ENCODE measurements at regions not wholly inside any gene's neighbourhood (a gene's known extent, or its start where the extent isn't known, plus 50 kb on each side); places are given as distances from the start of the nearest gene placed in this dataset.

GRCh38 chr3:124243177-124243859 lies 251.4 kb upstream of the ROPN1 start:
- H3K9ac ChIP-seq (ENCODE audit: insufficient read length, low read depth) = no peak overlapping the region
- H3K4me3 ChIP-seq (ENCODE audit: insufficient read length, low read depth) = no peak overlapping the region
- H3K27me3 ChIP-seq (ENCODE audit: insufficient read depth, insufficient read length) = no peaks in the 10 kb centered on the region
- DNase-seq (ENCODE audit: low read depth, low spot score) = no peak
- no peak for TF ChIP-seq YY1 (IDR thresholded peaks at IDR 0.05; ENCODE audit: insufficient read depth, insufficient read length)
- no peak for TF ChIP-seq SUZ12 (IDR thresholded peaks at IDR 0.05; ENCODE audit: extremely low read depth, insufficient read depth, insufficient read length)
- no peak for TF ChIP-seq ZNF274 (IDR thresholded peaks at IDR 0.05; ENCODE audit: low read depth, low read length)
- H3K9me3 ChIP-seq (ENCODE audit: insufficient read depth, low read length) = no peaks in the 10 kb centered on the region
- H3K4me1 ChIP-seq (ENCODE audit: insufficient read depth, insufficient read length) = no peaks in the 10 kb centered on the region
- H3K36me3 ChIP-seq (ENCODE audit: insufficient read depth, insufficient read length, low read length) = no peaks in the 10 kb centered on the region

- H3K4me1 ChIP-seq (ENCODE audit: insufficient read depth, insufficient read length) = no peaks in the 10 kb centered on the region
- H3K9ac ChIP-seq (ENCODE audit: insufficient read length, low read depth) = no peak overlapping the region
- DNase-seq (ENCODE audit: low read depth, low spot score) = no peak
- TF ChIP-seq YY1 (IDR thresholded peaks at IDR 0.05; ENCODE audit: insufficient read depth, insufficient read length) = no peak
- H3K36me3 ChIP-seq (ENCODE audit: insufficient read depth, insufficient read length, low read length) = no peaks in the 10 kb centered on the region
- no peaks in the 10 kb centered on the region; the same call in 1 of the 2 replicates for H3K9me3 ChIP-seq (ENCODE audit: insufficient read depth, low read length)
- no peak overlapping the region for H3K4me3 ChIP-seq (ENCODE audit: insufficient read length, low read depth)
- no peaks in the 10 kb centered on the region for H3K27me3 ChIP-seq (ENCODE audit: insufficient read depth, insufficient read length)
Measured at GRCh38 chr3:124246376-124246775, 254.5 kb upstream of the ROPN1 start.

- H3K9me3 ChIP-seq (ENCODE audit: insufficient read depth, low read length) = no peaks in the 10 kb centered on the region; the same call in 1 of the 2 replicates
- H3K4me3 ChIP-seq (ENCODE audit: insufficient read length, low read depth) = no peak overlapping the region
- H3K27me3 ChIP-seq (ENCODE audit: insufficient read depth, insufficient read length) = no peaks in the 10 kb centered on the region
- TF ChIP-seq YY1 (IDR thresholded peaks at IDR 0.05; ENCODE audit: insufficient read depth, insufficient read length) (no peak), SUZ12 (IDR thresholded peaks at IDR 0.05; ENCODE audit: extremely low read depth, insufficient read depth, insufficient read length) (no peak), ZNF274 (IDR thresholded peaks at IDR 0.05; ENCODE audit: low read depth, low read length) (no peak)
- DNase-seq (ENCODE audit: low read depth, low spot score) = no peak
- no peaks in the 10 kb centered on the region for H3K36me3 ChIP-seq (ENCODE audit: insufficient read depth, insufficient read length, low read length)
- no peaks in the 10 kb centered on the region for H3K4me1 ChIP-seq (ENCODE audit: insufficient read depth, insufficient read length)
- no peak overlapping the region for H3K9ac ChIP-seq (ENCODE audit: insufficient read length, low read depth)
Measured at GRCh38 chr3:124246949-124247348, 255.0 kb upstream of the ROPN1 start.

GRCh38 chr3:124248471-124249028 lies 256.6 kb upstream of the ROPN1 start:
- Histone ChIP-seq H3K4me3 (ENCODE audit: insufficient read length, low read depth) (no peak overlapping the region), H3K9ac (ENCODE audit: insufficient read length, low read depth) (no peak overlapping the region), H3K27me3 (ENCODE audit: insufficient read depth, insufficient read length) (no peaks in the 10 kb centered on the region), H3K36me3 (ENCODE audit: insufficient read depth, insufficient read length, low read length) (no peaks in the 10 kb centered on the region), H3K9me3 (ENCODE audit: insufficient read depth, low read length) (no peaks in the 10 kb centered on the region; the same call in 1 of the 2 replicates), H3K4me1 (ENCODE audit: insufficient read depth, insufficient read length) (no peaks in the 10 kb centered on the region)
- DNase-seq (ENCODE audit: low read depth, low spot score) = no peak
- TF ChIP-seq YY1 (IDR thresholded peaks at IDR 0.05; ENCODE audit: insufficient read depth, insufficient read length) (no peak), SUZ12 (IDR thresholded peaks at IDR 0.05; ENCODE audit: extremely low read depth, insufficient read depth, insufficient read length) (no peak), ZNF274 (IDR thresholded peaks at IDR 0.05; ENCODE audit: low read depth, low read length) (no peak)

GRCh38 chr3:124249038-124249437 lies 257.1 kb upstream of the ROPN1 start:
- Histone ChIP-seq H3K27me3 (ENCODE audit: insufficient read depth, insufficient read length) (no peaks in the 10 kb centered on the region), H3K9ac (ENCODE audit: insufficient read length, low read depth) (no peak overlapping the region), H3K4me3 (ENCODE audit: insufficient read length, low read depth) (no peak overlapping the region), H3K36me3 (ENCODE audit: insufficient read depth, insufficient read length, low read length) (no peaks in the 10 kb centered on the region), H3K4me1 (ENCODE audit: insufficient read depth, insufficient read length) (no peaks in the 10 kb centered on the region), H3K9me3 (ENCODE audit: insufficient read depth, low read length) (no peaks in the 10 kb centered on the region; the same call in 1 of the 2 replicates)
- no peak for TF ChIP-seq YY1 (IDR thresholded peaks at IDR 0.05; ENCODE audit: insufficient read depth, insufficient read length)
- no peak for TF ChIP-seq SUZ12 (IDR thresholded peaks at IDR 0.05; ENCODE audit: extremely low read depth, insufficient read depth, insufficient read length)
- TF ChIP-seq ZNF274 (IDR thresholded peaks at IDR 0.05; ENCODE audit: low read depth, low read length) = no peak
- DNase-seq (ENCODE audit: low read depth, low spot score) = no peak

- no peaks in the 10 kb centered on the region for H3K36me3 ChIP-seq (ENCODE audit: insufficient read depth, insufficient read length, low read length)
- H3K9me3 ChIP-seq (ENCODE audit: insufficient read depth, low read length) = no peaks in the 10 kb centered on the region; the same call in 1 of the 2 replicates
- no peaks in the 10 kb centered on the region for H3K27me3 ChIP-seq (ENCODE audit: insufficient read depth, insufficient read length)
- DNase-seq (ENCODE audit: low read depth, low spot score) = no peak
- H3K9ac ChIP-seq (ENCODE audit: insufficient read length, low read depth) = no peak overlapping the region
- TF ChIP-seq SUZ12 (IDR thresholded peaks at IDR 0.05; ENCODE audit: extremely low read depth, insufficient read depth, insufficient read length) = no peak
- no peak for TF ChIP-seq ZNF274 (IDR thresholded peaks at IDR 0.05; ENCODE audit: low read depth, low read length)
- TF ChIP-seq YY1 (IDR thresholded peaks at IDR 0.05; ENCODE audit: insufficient read depth, insufficient read length) = no peak
- H3K4me3 ChIP-seq (ENCODE audit: insufficient read length, low read depth) = no peak overlapping the region
- H3K4me1 ChIP-seq (ENCODE audit: insufficient read depth, insufficient read length) = no peaks in the 10 kb centered on the region
Measured at GRCh38 chr3:124250053-124250452, 258.1 kb upstream of the ROPN1 start.

GRCh38 chr3:124256156-124256555 lies 264.2 kb upstream of the ROPN1 start:
- H3K9ac ChIP-seq (ENCODE audit: insufficient read length, low read depth) = no peak overlapping the region
- H3K9me3 ChIP-seq (ENCODE audit: insufficient read depth, low read length) = no peaks in the 10 kb centered on the region
- H3K4me3 ChIP-seq (ENCODE audit: insufficient read length, low read depth) = no peak overlapping the region
- H3K4me1 ChIP-seq (ENCODE audit: insufficient read depth, insufficient read length) = peaks cover 2% of the 10 kb centered on the region
- H3K36me3 ChIP-seq (ENCODE audit: insufficient read depth, insufficient read length, low read length) = no peaks in the 10 kb centered on the region
- TF ChIP-seq YY1 (IDR thresholded peaks at IDR 0.05; ENCODE audit: insufficient read depth, insufficient read length) (no peak), ZNF274 (IDR thresholded peaks at IDR 0.05; ENCODE audit: low read depth, low read length) (no peak)
- no peaks in the 10 kb centered on the region for H3K27me3 ChIP-seq (ENCODE audit: insufficient read depth, insufficient read length)
- no peak for DNase-seq (ENCODE audit: low read depth, low spot score)
